HG03196 (cell line): ENCODE measurements at regions not wholly inside any gene's neighbourhood (a gene's known extent, or its start where the extent isn't known, plus 50 kb on each side); places are given as distances from the start of the nearest gene placed in this dataset.
"Not testable (repeated sequence)": the region's sequence is repeated elsewhere in the genome, so short reads cannot be mapped to it uniquely, and the experiment has no call there.

Experiments
- ATAC-seq: cut with Tn5 transposase; IDR thresholded peaks from one replicate; pipeline ENCODE4 v1.9.1; 2021; ENCODE audit not compliant: unreplicated experiment

GRCh38 chr18:2146754-2147153, 424.6 kb downstream of the METTL4 start:
- no peak for ATAC-seq

- ATAC-seq, result no peak
These were observed 423.7 kb downstream of the METTL4 start for GRCh38 chr18:2147476-2148230.

GRCh38 chr18:2148823-2149222, 422.5 kb downstream of the METTL4 start:
- no peak for ATAC-seq

GRCh38 chr18:2150566-2150965, 420.7 kb downstream of the METTL4 start:
- ATAC-seq, result no peak

- ATAC-seq, result no peak
These were observed 417.0 kb downstream of the METTL4 start for GRCh38 chr18:2154278-2154677.

- ATAC-seq, result no peak
These were observed 406.4 kb downstream of the METTL4 start for GRCh38 chr18:2164644-2165550.

GRCh38 chr18:2166876-2167275, 404.4 kb downstream of the METTL4 start:
- not testable (repeated sequence) for ATAC-seq

- ATAC-seq, result no peak
These were observed 403.3 kb downstream of the METTL4 start for GRCh38 chr18:2168022-2168421.

GRCh38 chr18:2169656-2170055, 401.6 kb downstream of the METTL4 start:
- ATAC-seq, result no peak

GRCh38 chr18:2171840-2172625, 399.3 kb downstream of the METTL4 start:
- ATAC-seq, result no peak

- ATAC-seq, result no peak
These were observed 398.4 kb downstream of the METTL4 start for GRCh38 chr18:2172881-2173280.

- no peak for ATAC-seq
These were observed 397.8 kb downstream of the METTL4 start for GRCh38 chr18:2173486-2173885.

GRCh38 chr18:2178036-2178435, 393.3 kb downstream of the METTL4 start:
- ATAC-seq, result no peak

GRCh38 chr18:2179498-2180183, 391.7 kb downstream of the METTL4 start:
- no peak for ATAC-seq

GRCh38 chr18:2180586-2180985, 390.7 kb downstream of the METTL4 start:
- no peak for ATAC-seq

GRCh38 chr18:2183432-2183831, 387.9 kb downstream of the METTL4 start:
- ATAC-seq, result no peak

GRCh38 chr18:2186967-2187366, 384.3 kb downstream of the METTL4 start:
- ATAC-seq, result no peak

- ATAC-seq, result no peak
These were observed 383.0 kb downstream of the METTL4 start for GRCh38 chr18:2188258-2188657.

GRCh38 chr18:2191180-2191790, 380.0 kb downstream of the METTL4 start:
- no peak for ATAC-seq

GRCh38 chr18:2192562-2192961, 378.7 kb downstream of the METTL4 start:
- ATAC-seq, result no peak
